KG1 (cell line): ENCODE measurements at regions not wholly inside any gene's neighbourhood (a gene's known extent, or its start where the extent isn't known, plus 50 kb on each side); places are given as distances from the start of the nearest gene placed in this dataset.

Experiments used
- DNase-seq: peaks from one replicate; lab custom pipeline; 2025; lab: John Stamatoyannopoulos, UW

GRCh38 chr5:105587963-105588662 is 2025.5 kb upstream of the NUDT12 start:
- DNase-seq: no peak

- DNase-seq: no peak
Measured at GRCh38 chr5:105581988-105582690, 2019.5 kb upstream of the NUDT12 start.

GRCh38 chr5:105573575-105573974 is 2011.0 kb upstream of the NUDT12 start:
- no peak for DNase-seq

- no peak for DNase-seq
Measured at GRCh38 chr5:105565531-105565930, 2002.9 kb upstream of the NUDT12 start.

GRCh38 chr5:105563842-105564241 is 2001.3 kb upstream of the NUDT12 start:
- DNase-seq: no peak

- DNase-seq: no peak
Measured at GRCh38 chr5:105554568-105555169, 1992.1 kb upstream of the NUDT12 start.

GRCh38 chr5:105544300-105544699 is 1981.7 kb upstream of the NUDT12 start:
- no peak for DNase-seq

GRCh38 chr5:105536675-105537074 is 1974.1 kb upstream of the NUDT12 start:
- no peak for DNase-seq

GRCh38 chr5:105530716-105531261 is 1968.2 kb upstream of the NUDT12 start:
- DNase-seq: no peak

GRCh38 chr5:105529851-105530250 is 1967.3 kb upstream of the NUDT12 start:
- DNase-seq: no peak

- no peak for DNase-seq
Measured at GRCh38 chr5:105508519-105508918, 1945.9 kb upstream of the NUDT12 start.

- DNase-seq: no peak
Measured at GRCh38 chr5:105506692-105507277, 1944.2 kb upstream of the NUDT12 start.

- DNase-seq: no peak
Measured at GRCh38 chr5:105503950-105504349, 1941.4 kb upstream of the NUDT12 start.

- DNase-seq: no peak
Measured at GRCh38 chr5:105501315-105501714, 1938.7 kb upstream of the NUDT12 start.

- no peak for DNase-seq
Measured at GRCh38 chr5:105475401-105475800, 1912.8 kb upstream of the NUDT12 start.

- DNase-seq: no peak
Measured at GRCh38 chr5:105462377-105462776, 1899.8 kb upstream of the NUDT12 start.

- DNase-seq: no peak
Measured at GRCh38 chr5:105460721-105461120, 1898.1 kb upstream of the NUDT12 start.

- DNase-seq: no peak
Measured at GRCh38 chr5:105453216-105453807, 1890.7 kb upstream of the NUDT12 start.

GRCh38 chr5:105448271-105448670 is 1885.7 kb upstream of the NUDT12 start:
- no peak for DNase-seq

GRCh38 chr5:105430516-105430915 is 1867.9 kb upstream of the NUDT12 start:
- no peak for DNase-seq

GRCh38 chr5:105428451-105429380 is 1866.1 kb upstream of the NUDT12 start:
- no peak for DNase-seq
